Keratinocyte (primary cell): ENCODE measurements at regions not wholly inside any gene's neighbourhood (a gene's known extent, or its start where the extent isn't known, plus 50 kb on each side); places are given as distances from the start of the nearest gene placed in this dataset.

Experiments used
- DNase-seq: peaks from one replicate; pipeline ENCODE4 v3.0.0-alpha.2; 2011; ENCODE audit warnings: low read depth, missing footprints, low spot score
- FAIRE-seq: peaks from 2 replicates; lab custom pipeline; 2011; peaks lifted over from hg19 to GRCh38; lab: Jason Lieb, UNC
- H2AFZ ChIP-seq: 2 replicates; pipeline ENCODE4 v1.6.0; 2012; ENCODE audit warnings: low read length, control low read depth, inconsistent platforms; ENCODE audit not compliant: control insufficient read depth
- H3K27ac ChIP-seq: 2 replicates; pipeline ENCODE4 v1.5.1; 2011; ENCODE audit warnings: low read length; ENCODE audit not compliant: control insufficient read depth, insufficient read depth
- H3K27me3 ChIP-seq: 3 replicates; pipeline ENCODE4 v1.6.0; 2011; ENCODE audit warnings: low read length; ENCODE audit not compliant: control insufficient read depth, insufficient read depth; ENCODE audit errors: extremely low read depth
- H3K36me3 ChIP-seq, 2 experiments: 2 replicates in 1 of 2; 3 replicates in 1 of 2; pipeline ENCODE4 v1.5.1; 2011; ENCODE audit warnings: low read length in 2 of 2, mild to moderate bottlenecking in 1 of 2; ENCODE audit not compliant: control insufficient read depth in 2 of 2, insufficient read depth in 2 of 2; ENCODE audit errors: extremely low read depth in 1 of 2
- H3K4me1 ChIP-seq: 3 replicates; pipeline ENCODE4 v1.5.1; 2011; ENCODE audit warnings: low read length; ENCODE audit not compliant: control insufficient read depth, insufficient read depth; ENCODE audit errors: extremely low read depth
- H3K4me2 ChIP-seq: 3 replicates; pipeline ENCODE4 v1.6.0; 2011; ENCODE audit warnings: low read depth, low read length; ENCODE audit not compliant: control insufficient read depth, insufficient read depth; ENCODE audit errors: extremely low read depth
- H3K4me3 ChIP-seq, 3 experiments: fragments of 200-600 bp in 1 of 3; sonication (generic) in 1 of 3; 2 replicates in 2 of 3; 3 replicates in 1 of 3; pipeline ENCODE4 v1.5.1; 2011 to 2016; ENCODE audit warnings: low read length in 3 of 3, mild to moderate bottlenecking in 3 of 3, control low read depth in 2 of 3, inconsistent platforms in 1 of 3, low read depth in 1 of 3, mixed read lengths in 1 of 3, mixed run types in 1 of 3, moderate library complexity in 1 of 3; ENCODE audit not compliant: control insufficient read depth in 2 of 3, insufficient read depth in 2 of 3; ENCODE audit errors: extremely low read depth in 1 of 3
- H3K79me2 ChIP-seq: 2 replicates; pipeline ENCODE4 v1.6.0; 2012; ENCODE audit warnings: low read length; ENCODE audit not compliant: control insufficient read depth, insufficient read depth
- H3K9ac ChIP-seq: 3 replicates; pipeline ENCODE4 v1.6.0; 2011; ENCODE audit warnings: low read length; ENCODE audit not compliant: control insufficient read depth, insufficient read depth; ENCODE audit errors: extremely low read depth
- H3K9me1 ChIP-seq: 3 replicates; pipeline ENCODE4 v1.6.0; 2011; ENCODE audit warnings: low read length; ENCODE audit not compliant: control insufficient read depth, insufficient read depth; ENCODE audit errors: extremely low read depth
- H3K9me3 ChIP-seq: 2 replicates; pipeline ENCODE4 v1.5.1; 2012; ENCODE audit warnings: low read depth, low read length; ENCODE audit not compliant: control insufficient read depth
- H4K20me1 ChIP-seq: 3 replicates; pipeline ENCODE4 v1.6.0; 2011; ENCODE audit warnings: low read length; ENCODE audit not compliant: control insufficient read depth, insufficient read depth; ENCODE audit errors: extremely low read depth
- EZH2 ChIP-seq: IDR thresholded peaks from one replicate; pipeline ENCODE4 v1.6.1; 2012; ENCODE audit warnings: inconsistent platforms, mild to moderate bottlenecking, low read length, moderate library complexity
- dilution Hi-C: fragments of 300-500 bp; cut with MboI; formaldehyde crosslinking; loops from one replicate; pipeline ENCODE4 v1.7.0; 2020; ENCODE audit warnings: low sequenced_read_pairs; ENCODE audit not compliant: extremely low pct_ligation_motif_present
- TF ChIP-seq, protein P1 (sequence below), 3 experiments: IDR thresholded peaks in 1 of 3; conservative IDR thresholded peaks in 1 of 3; optimal IDR thresholded peaks in 1 of 3; 2 replicates in 2 of 3; 3 replicates in 1 of 3; pipeline versions ENCODE3 to v1.5.1; 2011; ENCODE audit warnings: low read length in 3 of 3, mild to moderate bottlenecking in 3 of 3, moderate library complexity in 2 of 3, control low read depth in 1 of 3, inconsistent platforms in 1 of 3; ENCODE audit not compliant: insufficient read depth in 2 of 3; ENCODE audit errors: extremely low read depth in 1 of 3

DNA sequence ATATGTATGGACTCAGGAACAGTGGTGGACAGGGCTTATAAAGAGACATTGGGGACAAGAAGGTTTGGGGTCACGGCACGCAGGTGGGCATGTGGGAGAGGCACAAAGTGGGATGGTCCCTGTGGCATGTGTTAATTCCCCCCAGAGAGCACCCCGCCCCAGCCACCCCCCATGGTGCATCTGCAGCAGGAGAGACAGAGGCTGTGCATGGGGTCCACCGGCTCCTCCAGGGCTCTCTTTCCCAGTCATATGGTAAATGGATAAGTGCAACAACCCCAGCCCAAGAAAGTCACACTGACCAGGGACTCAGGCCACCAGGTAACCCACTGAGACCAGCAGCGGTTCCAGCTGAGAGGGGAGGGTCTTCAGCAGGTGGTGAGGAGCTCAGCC, 242.1 kb downstream of the BCL11B start:
- DNase-seq: no peak

DNA sequence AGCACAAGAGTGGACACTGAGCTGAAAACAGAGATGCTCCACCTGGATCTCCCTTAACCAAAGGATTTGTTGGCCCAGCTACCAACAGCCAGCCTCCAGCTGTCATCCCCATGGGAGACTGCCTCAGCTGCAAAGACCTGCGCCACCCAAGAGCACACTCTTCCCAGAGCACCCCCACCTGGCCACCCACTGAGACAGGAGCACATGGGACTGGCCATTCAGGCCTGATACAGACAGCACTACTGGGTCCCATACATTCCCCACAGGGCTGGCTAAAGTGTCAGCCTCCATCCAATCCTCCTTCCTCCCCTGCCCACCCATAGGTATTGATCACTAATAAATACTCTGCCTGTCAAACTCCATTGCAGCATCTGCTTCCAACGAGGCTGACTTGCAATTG, 241.5 kb downstream of the BCL11B start:
- no peaks in the 10 kb centered on the region for H3K27me3 ChIP-seq
- dilution Hi-C loops: no loop called here
- no peaks in the 10 kb centered on the region for H4K20me1 ChIP-seq

More for the DNA sequence above, 242.1 kb downstream of the BCL11B start:
- no peaks in the 10 kb centered on the region for H3K79me2 ChIP-seq
- H3K27me3 ChIP-seq: no peaks in the 10 kb centered on the region
- H2AFZ ChIP-seq: no peak overlapping the region
- no peaks in the 10 kb centered on the region for H4K20me1 ChIP-seq
- H3K4me3 ChIP-seq: no peak overlapping the region
- no peaks in the 10 kb centered on the region for H3K9me1 ChIP-seq
- no peak overlapping the region for H3K27ac ChIP-seq
- no peak for FAIRE-seq
- no peaks in the 10 kb centered on the region for H3K36me3 ChIP-seq
- no peaks in the 10 kb centered on the region for H3K9me3 ChIP-seq
- no peak overlapping the region for H3K9ac ChIP-seq
- no peaks in the 10 kb centered on the region for H3K4me1 ChIP-seq
- TF ChIP-seq, protein P1, sequence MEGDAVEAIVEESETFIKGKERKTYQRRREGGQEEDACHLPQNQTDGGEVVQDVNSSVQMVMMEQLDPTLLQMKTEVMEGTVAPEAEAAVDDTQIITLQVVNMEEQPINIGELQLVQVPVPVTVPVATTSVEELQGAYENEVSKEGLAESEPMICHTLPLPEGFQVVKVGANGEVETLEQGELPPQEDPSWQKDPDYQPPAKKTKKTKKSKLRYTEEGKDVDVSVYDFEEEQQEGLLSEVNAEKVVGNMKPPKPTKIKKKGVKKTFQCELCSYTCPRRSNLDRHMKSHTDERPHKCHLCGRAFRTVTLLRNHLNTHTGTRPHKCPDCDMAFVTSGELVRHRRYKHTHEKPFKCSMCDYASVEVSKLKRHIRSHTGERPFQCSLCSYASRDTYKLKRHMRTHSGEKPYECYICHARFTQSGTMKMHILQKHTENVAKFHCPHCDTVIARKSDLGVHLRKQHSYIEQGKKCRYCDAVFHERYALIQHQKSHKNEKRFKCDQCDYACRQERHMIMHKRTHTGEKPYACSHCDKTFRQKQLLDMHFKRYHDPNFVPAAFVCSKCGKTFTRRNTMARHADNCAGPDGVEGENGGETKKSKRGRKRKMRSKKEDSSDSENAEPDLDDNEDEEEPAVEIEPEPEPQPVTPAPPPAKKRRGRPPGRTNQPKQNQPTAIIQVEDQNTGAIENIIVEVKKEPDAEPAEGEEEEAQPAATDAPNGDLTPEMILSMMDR (optimal IDR thresholded peaks at IDR 0.05 in 1 of 3, IDR thresholded peaks at IDR 0.05 in 1 of 3, conservative IDR thresholded peaks at IDR 0.05 in 1 of 3; ENCODE audit: extremely low read depth in 1 of 3, insufficient read depth in 2 of 3, low read length in 3 of 3): no peak
- TF ChIP-seq EZH2: no peak
- dilution Hi-C loops: no loop called here
- H3K4me2 ChIP-seq: no peak overlapping the region

More for the DNA sequence above, 241.5 kb downstream of the BCL11B start:
- TF ChIP-seq, protein P1 (optimal IDR thresholded peaks at IDR 0.05 in 1 of 3, IDR thresholded peaks at IDR 0.05 in 1 of 3, conservative IDR thresholded peaks at IDR 0.05 in 1 of 3; ENCODE audit: extremely low read depth in 1 of 3, insufficient read depth in 2 of 3, low read length in 3 of 3): peak in 1 of 3 experiments; percentile 5
- TF ChIP-seq EZH2: no peak
- Histone ChIP-seq H3K79me2 (no peaks in the 10 kb centered on the region), H3K9ac (no peak overlapping the region), H3K9me3 (no peaks in the 10 kb centered on the region), H3K36me3 (no peaks in the 10 kb centered on the region), H3K4me1 (peaks cover 3% of the 10 kb centered on the region), H3K4me3 (no peak overlapping the region), H3K4me2 (no peak overlapping the region), H2AFZ (no peak overlapping the region), H3K27ac (no peak overlapping the region), H3K9me1 (no peaks in the 10 kb centered on the region)
- FAIRE-seq (no peak), DNase-seq (no peak)
